Lower leg skin (tissue), 3 donors: ENCODE measurements at regions not wholly inside any gene's neighbourhood (a gene's known extent, or its start where the extent isn't known, plus 50 kb on each side); places are given as distances from the start of the nearest gene placed in this dataset.

Experiments used
- CTCF ChIP-seq, 3 donors: fragments of 450-650 bp; IDR thresholded peaks; one replicate each; pipeline ENCODE4 v1.5.1; 2016; ENCODE audit warnings: antibody characterized with exemption in 3 of 3, mild to moderate bottlenecking in 3 of 3, moderate library complexity in 2 of 3
- POLR2A ChIP-seq, 2 donors: fragments of 450-650 bp; IDR thresholded peaks; one replicate each; pipeline ENCODE4 v1.6.1; 2016 to 2017; ENCODE audit warnings: antibody characterized with exemption in 2 of 2, mild to moderate bottlenecking in 1 of 2, moderate library complexity in 1 of 2

GRCh38 chr11:41519696-41520095, 60.2 kb upstream of the LRRC4C start:
- TF ChIP-seq CTCF (IDR thresholded peaks at IDR 0.05) = no peak
- TF ChIP-seq POLR2A (IDR thresholded peaks at IDR 0.05) = no peak
